ENCODE measurements at regions not wholly inside any gene's neighbourhood (a gene's known extent, or its start where the extent isn't known, plus 50 kb on each side); places are given as distances from the start of the nearest gene placed in this dataset.

DNA sequence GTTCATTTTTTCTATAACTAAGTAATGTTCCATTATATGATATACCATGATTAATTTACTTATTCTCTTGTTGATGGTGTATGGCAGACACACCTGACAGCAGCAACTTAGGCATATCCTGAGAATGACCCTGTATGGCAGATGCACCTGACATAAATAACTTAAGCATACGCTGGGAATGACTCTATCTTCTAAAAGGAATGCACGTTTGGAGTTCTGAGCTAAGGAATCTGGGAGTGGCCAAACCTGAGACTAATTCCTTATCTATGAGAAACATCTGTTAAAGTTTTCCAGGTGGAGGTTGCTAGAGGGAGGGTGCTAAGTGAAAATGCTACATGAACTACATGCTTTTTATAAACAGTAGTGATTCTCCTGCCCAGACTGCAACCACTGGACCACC is 96.7 kb upstream of the RGS18 start:
- TF ChIP-seq POLR2A (IDR thresholded peaks at IDR 0.05) = no peak
- TF ChIP-seq CTCF (IDR thresholded peaks at IDR 0.05) = no peak
- TF ChIP-seq POLR2AphosphoS5 (IDR thresholded peaks at IDR 0.05; ENCODE audit: insufficient read depth in 1 of 2, low read depth in 1 of 2) = no peak

Data from vagina (tissue), 2 donors.